ENCODE measurements at regions not wholly inside any gene's neighbourhood (a gene's known extent, or its start where the extent isn't known, plus 50 kb on each side); places are given as distances from the start of the nearest gene placed in this dataset.

- no peak overlapping the region for H2BK5ac ChIP-seq (ENCODE audit: low read length)
- H3K27me3 ChIP-seq (ENCODE audit: control insufficient read depth in 3 of 3, insufficient read depth in 3 of 3, low read depth in 1 of 3, low read length in 3 of 3) = no peaks in the 10 kb centered on the region
- no peaks in the 10 kb centered on the region for H3K36me3 ChIP-seq (replicated peaks in 1 of 2; ENCODE audit: control insufficient read depth in 2 of 2, insufficient read depth in 2 of 2, low read length in 2 of 2)
- no peak overlapping the region for H3K18ac ChIP-seq (ENCODE audit: low read length)
- H3K9me3 ChIP-seq (replicated peaks in 1 of 2; ENCODE audit: control insufficient read depth in 2 of 2, insufficient read depth in 1 of 2, low read depth in 1 of 2, low read length in 2 of 2) = no peaks in the 10 kb centered on the region
- H3K4me3 ChIP-seq (ENCODE audit: low read length in 2 of 2) = no peak overlapping the region
- no peaks in the 10 kb centered on the region for H3K79me1 ChIP-seq (ENCODE audit: low read depth, low read length)
- no peak overlapping the region for H4K91ac ChIP-seq (ENCODE audit: low read depth, low read length, poor library complexity)
- H3K4me1 ChIP-seq (ENCODE audit: control insufficient read depth in 2 of 2, insufficient read depth in 1 of 2, low read depth in 1 of 2, low read length in 2 of 2) = no peaks in the 10 kb centered on the region
- H3K23ac ChIP-seq (ENCODE audit: low read depth, low read length, poor library complexity) = no peak overlapping the region
- no peak for DNase-seq (ENCODE audit: low spot score)
- no peak overlapping the region for H3K4ac ChIP-seq (ENCODE audit: low read length)
- no peak overlapping the region for H2BK120ac ChIP-seq (ENCODE audit: low read depth, low read length)
- no CpG with 5 or more reads among the region's 5 CpGs for WGBS, 2 donors (ENCODE audit: extremely low coverage in 2 of 2, insufficient read length in 2 of 2, insufficient replicate concordance in 1 of 2)
- no peak overlapping the region for H2AFZ ChIP-seq (ENCODE audit: low read length)
- H3K27ac ChIP-seq (replicated peaks; ENCODE audit: low read length) = no peak overlapping the region
- no peak overlapping the region for H3K14ac ChIP-seq (ENCODE audit: low read length)
- H4K8ac ChIP-seq (ENCODE audit: low read depth, low read length) = no peak overlapping the region
- no peak overlapping the region for H2BK12ac ChIP-seq (ENCODE audit: low read length)
- no peak overlapping the region for H2AK5ac ChIP-seq (ENCODE audit: low read depth, low read length)
- H3K9ac ChIP-seq (ENCODE audit: low read depth, low read length, poor library complexity) = no peak overlapping the region
- H3K4me2 ChIP-seq (ENCODE audit: insufficient read depth, low read length, poor library complexity, severe bottlenecking) = no peak overlapping the region
- no peak overlapping the region for H2BK15ac ChIP-seq (ENCODE audit: low read length)
These were observed 214.4 kb downstream of the METTL4 start for GRCh38 chr18:2356906-2357305.

DNA sequence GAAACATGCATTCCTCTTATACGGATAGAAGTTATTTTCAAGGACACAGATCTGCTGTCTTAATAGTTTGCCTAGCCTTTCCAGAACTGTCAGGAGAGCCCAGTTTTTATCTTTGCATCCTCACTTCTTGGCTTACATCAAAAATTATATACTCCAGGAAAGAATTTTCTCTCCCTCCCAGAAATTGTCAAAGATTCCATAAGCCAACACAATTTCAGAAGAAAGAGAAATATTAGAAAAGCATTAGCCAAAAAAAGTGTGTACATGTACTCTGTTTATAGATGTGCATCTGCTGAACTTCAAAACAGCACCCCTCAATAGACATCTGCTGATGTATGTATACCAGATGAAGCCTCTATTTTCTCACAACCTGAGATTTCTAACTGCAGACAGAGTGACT, 210.4 kb downstream of the METTL4 start:
- Histone ChIP-seq H4K91ac (ENCODE audit: low read depth, low read length, poor library complexity) (no peak overlapping the region), H3K4ac (ENCODE audit: low read length) (no peak overlapping the region), H3K27ac (replicated peaks; ENCODE audit: low read length) (no peak overlapping the region), H3K14ac (ENCODE audit: low read length) (no peak overlapping the region), H3K23ac (ENCODE audit: low read depth, low read length, poor library complexity) (no peak overlapping the region), H3K9ac (ENCODE audit: low read depth, low read length, poor library complexity) (no peak overlapping the region), H3K4me2 (ENCODE audit: insufficient read depth, low read length, poor library complexity, severe bottlenecking) (no peak overlapping the region), H3K4me1 (ENCODE audit: control insufficient read depth in 2 of 2, insufficient read depth in 1 of 2, low read depth in 1 of 2, low read length in 2 of 2) (no peaks in the 10 kb centered on the region), H2BK15ac (ENCODE audit: low read length) (no peak overlapping the region), H4K8ac (ENCODE audit: low read depth, low read length) (no peak overlapping the region), H2BK5ac (ENCODE audit: low read length) (no peak overlapping the region), H2BK12ac (ENCODE audit: low read length) (no peak overlapping the region), H3K27me3 (ENCODE audit: control insufficient read depth in 3 of 3, insufficient read depth in 3 of 3, low read depth in 1 of 3, low read length in 3 of 3) (no peaks in the 10 kb centered on the region), H3K18ac (ENCODE audit: low read length) (no peak overlapping the region), H2AK5ac (ENCODE audit: low read depth, low read length) (no peak overlapping the region), H3K4me3 (ENCODE audit: low read length in 2 of 2) (no peak overlapping the region), H3K79me1 (ENCODE audit: low read depth, low read length) (no peaks in the 10 kb centered on the region), H3K9me3 (replicated peaks in 1 of 2; ENCODE audit: control insufficient read depth in 2 of 2, insufficient read depth in 1 of 2, low read depth in 1 of 2, low read length in 2 of 2) (no peaks in the 10 kb centered on the region), H3K36me3 (replicated peaks in 1 of 2; ENCODE audit: control insufficient read depth in 2 of 2, insufficient read depth in 2 of 2, low read length in 2 of 2) (no peaks in the 10 kb centered on the region), H2BK120ac (ENCODE audit: low read depth, low read length) (no peak overlapping the region), H2AFZ (ENCODE audit: low read length) (no peak overlapping the region)
- no peak for DNase-seq (ENCODE audit: low spot score)
- no CpG with 5 or more reads among the region's 1 CpG for WGBS, 2 donors (ENCODE audit: extremely low coverage in 2 of 2, insufficient read length in 2 of 2, insufficient replicate concordance in 1 of 2)

- Histone ChIP-seq H3K4me3 (ENCODE audit: low read length in 2 of 2) (no peak overlapping the region), H2BK12ac (ENCODE audit: low read length) (no peak overlapping the region), H2BK15ac (ENCODE audit: low read length) (no peak overlapping the region), H3K18ac (ENCODE audit: low read length) (no peak overlapping the region), H3K27me3 (ENCODE audit: control insufficient read depth in 3 of 3, insufficient read depth in 3 of 3, low read depth in 1 of 3, low read length in 3 of 3) (no peaks in the 10 kb centered on the region), H4K91ac (ENCODE audit: low read depth, low read length, poor library complexity) (no peak overlapping the region), H3K79me1 (ENCODE audit: low read depth, low read length) (no peaks in the 10 kb centered on the region), H3K4me2 (ENCODE audit: insufficient read depth, low read length, poor library complexity, severe bottlenecking) (no peak overlapping the region), H4K8ac (ENCODE audit: low read depth, low read length) (no peak overlapping the region), H3K36me3 (replicated peaks in 1 of 2; ENCODE audit: control insufficient read depth in 2 of 2, insufficient read depth in 2 of 2, low read length in 2 of 2) (no peaks in the 10 kb centered on the region), H2AFZ (ENCODE audit: low read length) (no peak overlapping the region), H2AK5ac (ENCODE audit: low read depth, low read length) (no peak overlapping the region), H3K4me1 (ENCODE audit: control insufficient read depth in 2 of 2, insufficient read depth in 1 of 2, low read depth in 1 of 2, low read length in 2 of 2) (no peaks in the 10 kb centered on the region), H3K23ac (ENCODE audit: low read depth, low read length, poor library complexity) (no peak overlapping the region), H3K14ac (ENCODE audit: low read length) (no peak overlapping the region), H3K9me3 (replicated peaks in 1 of 2; ENCODE audit: control insufficient read depth in 2 of 2, insufficient read depth in 1 of 2, low read depth in 1 of 2, low read length in 2 of 2) (no peaks in the 10 kb centered on the region), H3K27ac (replicated peaks; ENCODE audit: low read length) (no peak overlapping the region), H3K4ac (ENCODE audit: low read length) (no peak overlapping the region), H2BK5ac (ENCODE audit: low read length) (no peak overlapping the region), H3K9ac (ENCODE audit: low read depth, low read length, poor library complexity) (no peak overlapping the region), H2BK120ac (ENCODE audit: low read depth, low read length) (no peak overlapping the region)
- no CpG with 5 or more reads among the region's 3 CpGs for WGBS, 2 donors (ENCODE audit: extremely low coverage in 2 of 2, insufficient read length in 2 of 2, insufficient replicate concordance in 1 of 2)
- no peak for DNase-seq (ENCODE audit: low spot score)
These were observed 203.2 kb downstream of the METTL4 start for GRCh38 chr18:2368102-2368501.

GRCh38 chr18:2376707-2377106, 194.6 kb downstream of the METTL4 start:
- Histone ChIP-seq H3K23ac (ENCODE audit: low read depth, low read length, poor library complexity) (no peak overlapping the region), H2BK120ac (ENCODE audit: low read depth, low read length) (no peak overlapping the region), H3K9me3 (replicated peaks in 1 of 2; ENCODE audit: control insufficient read depth in 2 of 2, insufficient read depth in 1 of 2, low read depth in 1 of 2, low read length in 2 of 2) (no peaks in the 10 kb centered on the region), H2AK5ac (ENCODE audit: low read depth, low read length) (no peak overlapping the region), H4K91ac (ENCODE audit: low read depth, low read length, poor library complexity) (no peak overlapping the region), H2BK12ac (ENCODE audit: low read length) (no peak overlapping the region), H3K18ac (ENCODE audit: low read length) (no peak overlapping the region), H3K27ac (replicated peaks; ENCODE audit: low read length) (no peak overlapping the region), H3K4ac (ENCODE audit: low read length) (no peak overlapping the region), H3K14ac (ENCODE audit: low read length) (no peak overlapping the region), H3K27me3 (ENCODE audit: control insufficient read depth in 3 of 3, insufficient read depth in 3 of 3, low read depth in 1 of 3, low read length in 3 of 3) (no peaks in the 10 kb centered on the region), H3K4me3 (ENCODE audit: low read length in 2 of 2) (no peak overlapping the region), H2AFZ (ENCODE audit: low read length) (no peak overlapping the region), H3K79me1 (ENCODE audit: low read depth, low read length) (no peaks in the 10 kb centered on the region), H3K4me1 (ENCODE audit: control insufficient read depth in 2 of 2, insufficient read depth in 1 of 2, low read depth in 1 of 2, low read length in 2 of 2) (no peaks in the 10 kb centered on the region), H4K8ac (ENCODE audit: low read depth, low read length) (no peak overlapping the region), H3K36me3 (replicated peaks in 1 of 2; ENCODE audit: control insufficient read depth in 2 of 2, insufficient read depth in 2 of 2, low read length in 2 of 2) (no peaks in the 10 kb centered on the region), H3K9ac (ENCODE audit: low read depth, low read length, poor library complexity) (no peak overlapping the region), H3K4me2 (ENCODE audit: insufficient read depth, low read length, poor library complexity, severe bottlenecking) (no peak overlapping the region), H2BK5ac (ENCODE audit: low read length) (no peak overlapping the region), H2BK15ac (ENCODE audit: low read length) (no peak overlapping the region)
- DNase-seq (ENCODE audit: low spot score) = no peak
- WGBS, 2 donors (ENCODE audit: extremely low coverage in 2 of 2, insufficient read length in 2 of 2, insufficient replicate concordance in 1 of 2) = no CpG with 5 or more reads among the region's 2 CpGs
